CD14-positive monocyte (primary cell): ENCODE measurements at regions not wholly inside any gene's neighbourhood (a gene's known extent, or its start where the extent isn't known, plus 50 kb on each side); places are given as distances from the start of the nearest gene placed in this dataset.

Experiments used
- DNase-seq, 3 donors: peaks; one replicate each; pipeline ENCODE4 v3.0.0-alpha.2; 2011 to 2022
- H2AFZ ChIP-seq: 2 replicates; pipeline ENCODE4 v1.6.0; 2012; ENCODE audit warnings: mild to moderate bottlenecking, low read depth, low read length, inconsistent platforms; ENCODE audit not compliant: insufficient read depth, poor library complexity, severe bottlenecking
- H3K27ac ChIP-seq, 2 donors: 1 replicate in 1 of 2; 2 replicates in 1 of 2; pipeline ENCODE4 v1.5.1; 2012 to 2013; ENCODE audit warnings: low read length in 2 of 2, control low read depth in 1 of 2, inconsistent platforms in 1 of 2, low read depth in 1 of 2, mild to moderate bottlenecking in 1 of 2
- H3K27me3 ChIP-seq, 2 donors: one replicate each; pipeline versions ENCODE4 v1.6.0 to v1.6.1; 2011 to 2013; ENCODE audit warnings: low read length in 2 of 2; ENCODE audit not compliant: control insufficient read depth in 2 of 2, insufficient read depth in 2 of 2
- H3K36me3 ChIP-seq, 2 donors: replicated peaks in 1 of 2; 1 replicate in 1 of 2; 2 replicates in 1 of 2; pipeline versions ENCODE4 v1.5.1 to v1.6.1; 2012 to 2013; ENCODE audit warnings: low read length in 2 of 2, control low read depth in 1 of 2, inconsistent platforms in 1 of 2, mild to moderate bottlenecking in 1 of 2; ENCODE audit not compliant: insufficient read depth in 2 of 2, control insufficient read depth in 1 of 2
- H3K4me1 ChIP-seq, 2 donors: 1 replicate in 1 of 2; 2 replicates in 1 of 2; pipeline versions ENCODE4 v1.5.1 to v1.6.1; 2012 to 2013; ENCODE audit warnings: low read length in 2 of 2, control low read depth in 1 of 2, inconsistent platforms in 1 of 2, mild to moderate bottlenecking in 1 of 2, moderate library complexity in 1 of 2; ENCODE audit not compliant: insufficient read depth in 2 of 2, control insufficient read depth in 1 of 2
- H3K4me2 ChIP-seq: replicated peaks from 2 replicates; pipeline ENCODE3; 2012; ENCODE audit warnings: low read length, moderate library complexity, mild to moderate bottlenecking; ENCODE audit not compliant: poor library complexity, severe bottlenecking; ENCODE audit errors: extremely low read depth
- H3K4me3 ChIP-seq, 3 experiments: fragments of 200-600 bp in 1 of 3; sonication (generic) in 1 of 3; replicated peaks in 1 of 3; 1 replicate in 2 of 3; 2 replicates in 1 of 3; pipeline ENCODE4 v1.5.1; 2011 to 2013; ENCODE audit warnings: low read length in 3 of 3, mild to moderate bottlenecking in 3 of 3, control low read depth in 2 of 3, low read depth in 2 of 3, inconsistent platforms in 1 of 3, moderate library complexity in 1 of 3
- H3K79me2 ChIP-seq: 2 replicates; pipeline ENCODE4 v1.6.0; 2012; ENCODE audit warnings: mild to moderate bottlenecking, control low read depth, inconsistent platforms, low read length, moderate library complexity; ENCODE audit not compliant: insufficient read depth
- H3K9ac ChIP-seq: 2 replicates; pipeline ENCODE4 v1.6.0; 2017; ENCODE audit warnings: low read length, mild to moderate bottlenecking; ENCODE audit not compliant: insufficient read depth, poor library complexity, severe bottlenecking
- H3K9me3 ChIP-seq, 2 donors: replicated peaks in 1 of 2; 1 replicate in 1 of 2; 2 replicates in 1 of 2; pipeline versions ENCODE4 v1.5.1 to v1.6.1; 2012 to 2013; ENCODE audit warnings: low read length in 2 of 2, control low read depth in 1 of 2; ENCODE audit not compliant: control insufficient read depth in 1 of 2, insufficient read depth in 1 of 2
- H4K20me1 ChIP-seq: 2 replicates; pipeline ENCODE4 v1.6.0; 2012; ENCODE audit warnings: mild to moderate bottlenecking, low read length, control low read depth, moderate library complexity; ENCODE audit not compliant: insufficient read depth
- H3K27ac Mint-ChIP-seq, 7 donors: one replicate each; pipeline ENCODE4 v1.8.0; 2020; ENCODE audit warnings: mild to moderate bottlenecking in 7 of 7, mixed read lengths in 7 of 7, moderate library complexity in 6 of 7, inconsistent platforms in 2 of 7
- H3K27me3 Mint-ChIP-seq, 3 donors: one replicate each; pipeline ENCODE4 v1.8.0; 2021 to 2022; ENCODE audit warnings: low read depth in 3 of 3, mild to moderate bottlenecking in 3 of 3, mixed read lengths in 3 of 3, moderate library complexity in 3 of 3, inconsistent platforms in 1 of 3
- H3K36me3 Mint-ChIP-seq, 2 donors: one replicate each; pipeline ENCODE4 v1.8.0; 2020; ENCODE audit warnings: mixed read lengths in 2 of 2, inconsistent platforms in 1 of 2, mild to moderate bottlenecking in 1 of 2
- H3K4me1 Mint-ChIP-seq: one replicate; pipeline ENCODE4 v1.8.0; 2020; ENCODE audit warnings: mild to moderate bottlenecking, mixed read lengths
- H3K4me3 Mint-ChIP-seq, 2 donors: one replicate each; pipeline ENCODE4 v1.8.0; 2020; ENCODE audit warnings: mild to moderate bottlenecking in 2 of 2, mixed read lengths in 2 of 2, moderate library complexity in 1 of 2
- H3K9me3 Mint-ChIP-seq, 7 donors: one replicate each; pipeline ENCODE4 v1.8.0; 2020 to 2022; ENCODE audit warnings: mixed read lengths in 7 of 7, mild to moderate bottlenecking in 6 of 7, moderate library complexity in 6 of 7, inconsistent platforms in 2 of 7
- CTCF ChIP-seq: fragments of 200-600 bp; IDR thresholded peaks from one replicate; pipeline ENCODE4 v1.8.0; 2022; ENCODE audit warnings: antibody characterized with exemption, mild to moderate bottlenecking
- WGBS: methylation state at CpG from one replicate; pipeline ENCODE4 v1.1.5; 2013; ENCODE audit warnings: missing lambda C conversion rate; ENCODE audit not compliant: insufficient coverage; 5-methylcytosine and 5-hydroxymethylcytosine counted together
- intact Hi-C, 2 donors: fragments of 100-400 bp; cut with micrococcal nuclease; formaldehyde crosslinking; loops; one replicate each; pipeline versions ENCODE4 v1.15.0 to v1.15.1; 2023

- Histone ChIP-seq H3K4me3 (no peak overlapping the region), H3K27ac (no peak overlapping the region), H3K36me3 (no peaks in the 10 kb centered on the region), H3K9me3 (no peaks in the 10 kb centered on the region), H4K20me1 (no peaks in the 10 kb centered on the region), H2AFZ (no peak overlapping the region), H3K79me2 (no peaks in the 10 kb centered on the region), H3K9ac (no peak overlapping the region), H3K27me3 (no peaks in the 10 kb centered on the region), H3K4me2 (no peak overlapping the region), H3K4me1 (no peaks in the 10 kb centered on the region)
- Mint-ChIP-seq H3K27ac (no peak overlapping the region), H3K4me1 (no peaks in the 10 kb centered on the region), H3K27me3 (peaks cover 0 to 4% (median 0%) of the 10 kb centered on the region in 3 donors), H3K36me3 (no peaks in the 10 kb centered on the region), H3K9me3 (peaks cover 0 to 2% (median 0%) of the 10 kb centered on the region in 7 donors), H3K4me3 (no peak overlapping the region)
- intact Hi-C loops = no loop called here
- no peak for TF ChIP-seq CTCF
- DNase-seq = no peak
- no CpG with 5 or more reads among the region's 3 CpGs for WGBS
Observed at GRCh38 chr17:70654706-70655105, 485.4 kb downstream of the KCNJ2 start.

DNA sequence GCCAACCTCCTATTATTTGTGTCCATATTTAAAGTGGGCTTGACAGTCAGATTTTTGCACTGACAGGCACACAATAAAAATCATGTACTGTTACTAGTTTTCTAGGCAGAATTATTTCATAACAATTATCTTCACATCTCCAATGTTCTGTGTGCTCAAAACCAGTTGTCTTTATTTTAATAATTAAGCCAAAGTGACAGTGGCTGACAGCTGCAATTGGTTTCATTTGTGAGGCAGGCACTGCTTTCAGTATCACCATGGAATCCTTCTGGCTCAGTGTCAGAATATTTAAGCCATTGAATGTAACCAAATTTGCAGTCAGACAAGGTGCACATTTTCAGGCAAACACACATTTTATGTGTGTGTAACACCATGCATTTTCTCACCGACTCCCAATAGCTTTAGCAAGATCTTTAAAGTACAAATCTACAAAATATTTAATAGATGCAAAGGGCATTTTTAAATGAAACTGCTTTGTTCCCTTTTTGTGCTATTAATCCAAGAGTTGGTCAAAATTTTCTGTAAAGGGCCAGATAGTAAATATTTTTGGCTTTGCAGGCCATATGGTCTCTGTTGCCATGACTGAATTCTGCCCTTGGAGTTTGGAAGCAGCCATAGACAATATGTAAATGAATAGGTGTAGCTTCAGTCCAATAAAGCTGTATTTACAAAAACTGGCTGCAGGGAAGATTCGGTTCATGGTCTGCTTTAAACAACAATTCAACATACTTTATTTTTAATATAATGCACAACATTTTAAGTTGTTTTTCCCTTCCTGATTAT is 486.0 kb downstream of the KCNJ2 start:
- no peak overlapping the region for H3K27ac ChIP-seq
- no peak overlapping the region for H2AFZ ChIP-seq
- Mint-ChIP-seq H3K9me3 (peaks cover 0 to 2% (median 0%) of the 10 kb centered on the region in 7 donors), H3K27ac (no peak overlapping the region), H3K27me3 (peaks cover 0 to 4% (median 0%) of the 10 kb centered on the region in 3 donors), H3K36me3 (no peaks in the 10 kb centered on the region), H3K4me3 (no peak overlapping the region), H3K4me1 (no peaks in the 10 kb centered on the region)
- TF ChIP-seq CTCF = no peak
- H3K79me2 ChIP-seq = no peaks in the 10 kb centered on the region
- no peaks in the 10 kb centered on the region for H4K20me1 ChIP-seq
- intact Hi-C loops = no loop called here
- H3K36me3 ChIP-seq = no peaks in the 10 kb centered on the region
- WGBS = no CpG with 5 or more reads among the region's 2 CpGs
- H3K9me3 ChIP-seq = no peaks in the 10 kb centered on the region
- no peaks in the 10 kb centered on the region for H3K27me3 ChIP-seq
- no peaks in the 10 kb centered on the region for H3K4me1 ChIP-seq
- no peak for DNase-seq
- H3K4me2 ChIP-seq = no peak overlapping the region
- no peak overlapping the region for H3K9ac ChIP-seq
- no peak overlapping the region for H3K4me3 ChIP-seq
